Mammary epithelial cell (primary cell): ENCODE measurements at regions not wholly inside any gene's neighbourhood (a gene's known extent, or its start where the extent isn't known, plus 50 kb on each side); places are given as distances from the start of the nearest gene placed in this dataset.

Experiments
- CTCF ChIP-seq, 2 donors: IDR thresholded peaks in 1 of 2; conservative IDR thresholded peaks in 1 of 2; 2 replicates each; pipeline ENCODE4 v1.5.1; 2011 to 2012; ENCODE audit warnings: inconsistent platforms in 2 of 2, low read length in 2 of 2, mild to moderate bottlenecking in 2 of 2, control low read depth in 1 of 2, low read depth in 1 of 2; ENCODE audit not compliant: insufficient read depth in 1 of 2; ENCODE audit errors: extremely low read depth in 1 of 2
- EZH2 ChIP-seq: IDR thresholded peaks from 2 replicates; pipeline ENCODE4 v1.6.1; 2012; ENCODE audit warnings: low read length, inconsistent platforms, borderline replicate concordance

GRCh38 chr10:64076322-64076940 lies 555.2 kb downstream of the REEP3 start:
- no peak for TF ChIP-seq CTCF (conservative IDR thresholded peaks at IDR 0.05 in 1 of 2, IDR thresholded peaks at IDR 0.05 in 1 of 2; ENCODE audit: extremely low read depth in 1 of 2, insufficient read depth in 1 of 2, low read depth in 1 of 2, low read length in 2 of 2)
- no peak for TF ChIP-seq EZH2
